GM12872 (cell line): ENCODE measurements at regions not wholly inside any gene's neighbourhood (a gene's known extent, or its start where the extent isn't known, plus 50 kb on each side); places are given as distances from the start of the nearest gene placed in this dataset.

Source experiments
- TF ChIP-seq, protein P1 (sequence below): IDR thresholded peaks from 3 replicates; pipeline ENCODE4 v1.5.1; 2011; ENCODE audit warnings: low read depth, mild to moderate bottlenecking, low read length, moderate library complexity; ENCODE audit not compliant: insufficient read depth

- TF ChIP-seq, protein P1, sequence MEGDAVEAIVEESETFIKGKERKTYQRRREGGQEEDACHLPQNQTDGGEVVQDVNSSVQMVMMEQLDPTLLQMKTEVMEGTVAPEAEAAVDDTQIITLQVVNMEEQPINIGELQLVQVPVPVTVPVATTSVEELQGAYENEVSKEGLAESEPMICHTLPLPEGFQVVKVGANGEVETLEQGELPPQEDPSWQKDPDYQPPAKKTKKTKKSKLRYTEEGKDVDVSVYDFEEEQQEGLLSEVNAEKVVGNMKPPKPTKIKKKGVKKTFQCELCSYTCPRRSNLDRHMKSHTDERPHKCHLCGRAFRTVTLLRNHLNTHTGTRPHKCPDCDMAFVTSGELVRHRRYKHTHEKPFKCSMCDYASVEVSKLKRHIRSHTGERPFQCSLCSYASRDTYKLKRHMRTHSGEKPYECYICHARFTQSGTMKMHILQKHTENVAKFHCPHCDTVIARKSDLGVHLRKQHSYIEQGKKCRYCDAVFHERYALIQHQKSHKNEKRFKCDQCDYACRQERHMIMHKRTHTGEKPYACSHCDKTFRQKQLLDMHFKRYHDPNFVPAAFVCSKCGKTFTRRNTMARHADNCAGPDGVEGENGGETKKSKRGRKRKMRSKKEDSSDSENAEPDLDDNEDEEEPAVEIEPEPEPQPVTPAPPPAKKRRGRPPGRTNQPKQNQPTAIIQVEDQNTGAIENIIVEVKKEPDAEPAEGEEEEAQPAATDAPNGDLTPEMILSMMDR = no peak
These were observed 513.9 kb downstream of the ZNF608 start for GRCh38 chr5:124232515-124232914.

GRCh38 chr5:124231802-124232201 is 514.6 kb downstream of the ZNF608 start:
- TF ChIP-seq, protein P1 = no peak

DNA sequence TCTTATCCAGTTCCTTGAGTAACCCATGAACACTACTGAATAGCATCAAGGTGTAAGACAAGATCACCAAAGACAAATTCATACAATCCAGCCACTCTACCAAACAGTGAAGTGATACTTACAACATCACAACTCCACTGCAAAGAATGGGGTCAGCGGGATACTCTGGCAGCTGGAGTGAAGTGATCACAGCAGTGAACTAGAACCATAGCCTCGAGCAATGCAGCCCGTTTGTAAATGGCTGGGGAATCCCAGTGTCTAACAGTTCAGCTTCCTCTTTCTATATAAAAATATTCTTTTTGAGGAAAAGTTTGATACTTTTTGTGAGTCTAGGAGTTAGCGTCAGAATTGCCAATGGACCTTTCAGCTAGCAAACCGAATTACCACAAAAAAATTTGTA is 515.2 kb downstream of the ZNF608 start:
- TF ChIP-seq, protein P1 = no peak

DNA sequence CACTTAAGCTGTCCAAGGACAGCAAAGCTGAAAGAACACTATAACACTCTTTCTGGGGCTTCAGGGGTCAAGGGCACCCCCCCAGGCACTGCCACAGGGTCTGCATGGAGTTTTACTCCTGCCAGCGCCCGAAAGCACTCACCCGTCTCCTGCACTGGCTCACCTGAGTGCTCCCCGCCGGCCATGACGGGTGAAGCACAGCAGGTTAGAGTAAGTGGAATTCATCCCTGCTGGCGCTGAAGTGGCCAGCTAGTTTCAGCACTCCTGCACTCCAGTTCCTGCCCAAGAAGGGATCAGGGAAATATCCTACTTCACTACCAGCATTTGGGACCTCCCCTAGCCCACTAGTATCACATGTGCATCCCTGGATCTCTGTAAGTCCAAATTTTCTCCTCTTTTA is 516.0 kb downstream of the ZNF608 start:
- TF ChIP-seq, protein P1 = no peak

GRCh38 chr5:124229352-124229751 is 517.1 kb downstream of the ZNF608 start:
- TF ChIP-seq, protein P1 = no peak

GRCh38 chr5:124227914-124228313 is 518.5 kb downstream of the ZNF608 start:
- TF ChIP-seq, protein P1 = no peak

DNA sequence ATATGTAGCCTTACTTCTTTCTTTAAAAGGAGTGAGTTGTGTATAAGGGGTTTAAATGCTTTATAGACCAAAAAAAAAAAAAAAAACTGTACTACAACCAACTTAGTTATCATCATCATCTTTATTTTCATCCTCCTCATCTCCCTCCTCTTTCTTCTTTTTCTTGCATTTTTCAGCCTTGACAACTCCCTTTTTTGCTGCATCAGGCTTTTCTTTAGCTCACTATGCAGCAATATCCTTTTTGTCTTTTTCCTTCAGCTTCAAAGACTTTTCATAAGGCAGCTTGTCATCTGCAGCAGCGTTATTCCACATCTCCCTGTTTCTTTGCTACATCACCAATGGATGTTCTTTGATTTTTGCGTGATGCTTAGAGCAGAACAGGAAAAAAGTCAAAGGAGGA is 526.0 kb downstream of the ZNF608 start:
- TF ChIP-seq, protein P1 = no peak

DNA sequence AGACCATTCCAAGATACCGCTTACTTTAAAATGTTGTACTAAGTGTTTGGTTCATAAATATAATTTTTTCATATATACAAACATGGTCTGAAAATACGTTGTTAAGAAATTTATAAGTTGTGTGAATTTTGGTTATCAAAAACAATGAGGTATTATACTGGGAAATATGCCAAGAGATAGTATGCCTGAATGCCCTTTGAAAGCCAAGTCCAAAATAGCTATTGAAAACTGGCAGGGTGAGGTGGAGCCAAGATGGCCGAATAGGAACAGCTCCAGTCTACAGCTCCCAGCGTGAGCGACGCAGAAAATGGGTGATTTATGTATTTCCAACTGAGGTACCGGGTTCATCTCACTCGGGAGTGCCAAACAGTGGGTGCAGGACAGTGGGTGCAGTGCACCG is 533.5 kb downstream of the ZNF608 start:
- TF ChIP-seq, protein P1 = no peak
